H9 (cell line): ENCODE measurements at regions not wholly inside any gene's neighbourhood (a gene's known extent, or its start where the extent isn't known, plus 50 kb on each side); places are given as distances from the start of the nearest gene placed in this dataset.

ENCODE experiments used
- DNase-seq: peaks from one replicate; pipeline ENCODE4 v3.0.0-alpha.2; 2017
- H2AFZ ChIP-seq: one replicate; pipeline ENCODE4 v1.6.1; 2013; ENCODE audit warnings: mild to moderate bottlenecking, low read length, control low read depth, moderate library complexity
- H2AK5ac ChIP-seq: 2 replicates; pipeline ENCODE4 v1.6.1; 2013; ENCODE audit warnings: low read length, control low read depth, mixed read lengths; ENCODE audit not compliant: insufficient read length
- H2BK120ac ChIP-seq: one replicate; pipeline ENCODE4 v1.6.1; 2013; ENCODE audit warnings: low read depth, mild to moderate bottlenecking, low read length, control low read depth, inconsistent platforms; ENCODE audit not compliant: poor library complexity, severe bottlenecking
- H2BK12ac ChIP-seq: 2 replicates; pipeline ENCODE4 v1.6.1; 2013; ENCODE audit warnings: low read length, control low read depth, mixed read lengths, low read depth; ENCODE audit not compliant: insufficient read length
- H2BK15ac ChIP-seq: 2 replicates; pipeline ENCODE4 v1.6.1; 2013; ENCODE audit warnings: low read depth, low read length, control low read depth
- H2BK20ac ChIP-seq: one replicate; pipeline ENCODE4 v1.6.1; 2013; ENCODE audit warnings: low read depth, mild to moderate bottlenecking, low read length, control low read depth, inconsistent platforms; ENCODE audit not compliant: poor library complexity, severe bottlenecking
- H2BK5ac ChIP-seq: 2 replicates; pipeline ENCODE4 v1.6.1; 2013; ENCODE audit warnings: low read length, control low read depth, mixed read lengths; ENCODE audit not compliant: insufficient read length
- H3K14ac ChIP-seq: 2 replicates; pipeline ENCODE4 v1.6.1; 2013; ENCODE audit warnings: low read length, control low read depth; ENCODE audit not compliant: insufficient read depth
- H3K18ac ChIP-seq: 2 replicates; pipeline ENCODE4 v1.6.1; 2013; ENCODE audit warnings: low read depth, mild to moderate bottlenecking, mixed read lengths, low read length, control low read depth; ENCODE audit not compliant: insufficient read length
- H3K23ac ChIP-seq: 2 replicates; pipeline ENCODE4 v1.6.1; 2013; ENCODE audit warnings: low read length, control low read depth, mixed read lengths, low read depth; ENCODE audit not compliant: insufficient read length
- H3K23me2 ChIP-seq: 2 replicates; pipeline ENCODE4 v1.6.1; 2013; ENCODE audit warnings: low read depth, mild to moderate bottlenecking, mixed read lengths, low read length, control low read depth; ENCODE audit not compliant: insufficient read length, poor library complexity, severe bottlenecking
- H3K27ac ChIP-seq: 2 replicates; pipeline ENCODE4 v1.5.1; 2013; ENCODE audit warnings: low read length, control low read depth, mixed read lengths, low read depth; ENCODE audit not compliant: insufficient read length
- H3K27me3 ChIP-seq: 2 replicates; pipeline ENCODE4 v1.6.1; 2013; ENCODE audit warnings: low read length, control low read depth, inconsistent platforms; ENCODE audit not compliant: insufficient read depth
- H3K4ac ChIP-seq: 2 replicates; pipeline ENCODE4 v1.6.1; 2013; ENCODE audit warnings: low read depth, mild to moderate bottlenecking, control low read depth, inconsistent platforms, low read length, moderate library complexity
- H3K4me1 ChIP-seq: 2 replicates; pipeline ENCODE4 v1.6.1; 2013; ENCODE audit warnings: low read length, control low read depth, inconsistent platforms; ENCODE audit not compliant: insufficient read depth
- H3K4me2 ChIP-seq: 2 replicates; pipeline ENCODE4 v1.6.1; 2013; ENCODE audit warnings: low read length, control low read depth, mixed read lengths; ENCODE audit not compliant: insufficient read length, insufficient read depth
- H3K56ac ChIP-seq: 2 replicates; pipeline ENCODE4 v1.6.1; 2013; ENCODE audit warnings: low read depth, mild to moderate bottlenecking, mixed read lengths, low read length, control low read depth; ENCODE audit not compliant: insufficient read length
- H3K79me1 ChIP-seq: 2 replicates; pipeline ENCODE4 v1.6.1; 2013; ENCODE audit warnings: low read depth, mild to moderate bottlenecking, moderate library complexity, low read length, control low read depth, inconsistent platforms; ENCODE audit not compliant: insufficient read depth, poor library complexity, severe bottlenecking
- H3K79me2 ChIP-seq: 2 replicates; pipeline ENCODE4 v1.6.1; 2013; ENCODE audit warnings: low read length, control low read depth, inconsistent platforms; ENCODE audit not compliant: insufficient read depth
- H3K9ac ChIP-seq: 2 replicates; pipeline ENCODE4 v1.6.1; 2013; ENCODE audit warnings: low read length, control low read depth, mixed read lengths; ENCODE audit not compliant: insufficient read length; ENCODE audit errors: extremely low read depth
- H3K9me3 ChIP-seq: one replicate; pipeline ENCODE4 v1.6.1; 2013; ENCODE audit warnings: low read depth, low read length, inconsistent platforms; ENCODE audit not compliant: control insufficient read depth
- H3T11ph ChIP-seq: one replicate; pipeline ENCODE4 v1.6.1; 2013; ENCODE audit warnings: mild to moderate bottlenecking, low read length, control low read depth, inconsistent platforms
- H4K20me1 ChIP-seq: one replicate; pipeline ENCODE4 v1.6.1; 2013; ENCODE audit not compliant: control insufficient read depth, insufficient read length, insufficient read depth
- H4K5ac ChIP-seq: 2 replicates; pipeline ENCODE4 v1.6.1; 2013; ENCODE audit warnings: low read depth, mild to moderate bottlenecking, mixed read lengths, low read length, control low read depth; ENCODE audit not compliant: insufficient read length
- H4K8ac ChIP-seq: replicated peaks from 2 replicates; pipeline ENCODE4 v1.6.1; 2013; ENCODE audit warnings: low read length, control low read depth, mixed read lengths, low read depth; ENCODE audit not compliant: insufficient read length
- H4K91ac ChIP-seq: 2 replicates; pipeline ENCODE4 v1.6.1; 2013; ENCODE audit warnings: low read depth, mild to moderate bottlenecking, moderate library complexity, mixed read lengths, low read length, control low read depth; ENCODE audit not compliant: insufficient read length
- H3K27ac Mint-ChIP-seq, 3 experiments: 2 replicates in 2 of 3; 3 replicates in 1 of 3; pipeline ENCODE4 v1.8.0; 2020 to 2021; ENCODE audit warnings: mixed read lengths in 3 of 3, mild to moderate bottlenecking in 1 of 3, moderate library complexity in 1 of 3
- H3K27me3 Mint-ChIP-seq: 2 replicates; pipeline ENCODE4 v1.8.0; 2021; ENCODE audit warnings: low read depth, mild to moderate bottlenecking, moderate library complexity, mixed read lengths
- H3K36me3 Mint-ChIP-seq, 3 experiments: 2 replicates in 2 of 3; 3 replicates in 1 of 3; pipeline ENCODE4 v1.8.0; 2020 to 2021; ENCODE audit warnings: low read depth in 3 of 3, mixed read lengths in 3 of 3; ENCODE audit not compliant: insufficient read depth in 1 of 3
- H3K4me1 Mint-ChIP-seq, 2 experiments: 2 replicates each; pipeline ENCODE4 v1.8.0; 2020; ENCODE audit warnings: mixed read lengths in 2 of 2
- H3K4me3 Mint-ChIP-seq, 2 experiments: 2 replicates in 1 of 2; 3 replicates in 1 of 2; pipeline ENCODE4 v1.8.0; 2020 to 2021; ENCODE audit warnings: mild to moderate bottlenecking in 2 of 2, mixed read lengths in 2 of 2, moderate library complexity in 1 of 2
- H3K9me3 Mint-ChIP-seq, 2 experiments: 2 replicates in 1 of 2; 3 replicates in 1 of 2; pipeline ENCODE4 v1.8.0; 2020; ENCODE audit warnings: mild to moderate bottlenecking in 2 of 2, mixed read lengths in 2 of 2, moderate library complexity in 1 of 2
- CTCF ChIP-seq: fragments of 200-600 bp; sonication (generic); conservative IDR thresholded peaks from 3 replicates; pipeline ENCODE4 v1.8.0; 2021; ENCODE audit warnings: antibody characterized with exemption, mild to moderate bottlenecking

- H3K4ac ChIP-seq, result no peak overlapping the region
- H4K5ac ChIP-seq, result no peak overlapping the region
- no peak overlapping the region for H3K23ac ChIP-seq
- no peak overlapping the region for H3K4me2 ChIP-seq
- H3K14ac ChIP-seq, result no peak overlapping the region
- Mint-ChIP-seq H3K27ac (0 out of 7 replicates have a peak overlapping the region, but pooled peaks of 1 of the 3 experiments have one; percentile 40), H3K36me3 (peaks cover 0 to 13% (median 5%) of the 10 kb centered on the region in 3 experiments; a peak in 4 of 7 replicates), H3K9me3 (peaks cover 5% of the 10 kb centered on the region in 2 experiments; a peak in 4 of 5 replicates), H3K4me1 (peaks cover under 1 to 4% of the 10 kb centered on the region in 2 experiments; a peak in 3 of 4 replicates), H3K4me3 (no peak overlapping the region), H3K27me3 (no peaks in the 10 kb centered on the region)
- H3K9me3 ChIP-seq, result no peaks in the 10 kb centered on the region
- no peaks in the 10 kb centered on the region for H4K20me1 ChIP-seq
- no peak overlapping the region for H3K56ac ChIP-seq
- no peak overlapping the region for H3K27ac ChIP-seq
- H3K9ac ChIP-seq, result no peak overlapping the region
- no peak overlapping the region for H2AFZ ChIP-seq
- no peaks in the 10 kb centered on the region for H3K27me3 ChIP-seq
- TF ChIP-seq CTCF, result no peak
- no peaks in the 10 kb centered on the region for H3K79me1 ChIP-seq
- H2BK5ac ChIP-seq, result no peak overlapping the region
- no peak for DNase-seq
- H4K8ac ChIP-seq, result no peak overlapping the region
- no peak overlapping the region for H2BK12ac ChIP-seq
- no peak overlapping the region for H3T11ph ChIP-seq
- no peaks in the 10 kb centered on the region for H3K23me2 ChIP-seq
- H3K18ac ChIP-seq, result no peak overlapping the region
- no peaks in the 10 kb centered on the region for H3K4me1 ChIP-seq
- H3K79me2 ChIP-seq, result no peaks in the 10 kb centered on the region
- H2BK20ac ChIP-seq, result no peak overlapping the region
- no peak overlapping the region for H2AK5ac ChIP-seq
- H2BK15ac ChIP-seq, result no peak overlapping the region
- no peak overlapping the region for H4K91ac ChIP-seq
- H2BK120ac ChIP-seq, result no peak overlapping the region
These were observed 1399.9 kb downstream of the PLA2G4A start for GRCh38 chr1:188228623-188229022.
